A549 (cell line): ENCODE measurements at regions not wholly inside any gene's neighbourhood (a gene's known extent, or its start where the extent isn't known, plus 50 kb on each side); places are given as distances from the start of the nearest gene placed in this dataset.

Experiments
- EP300 ChIP-seq, 2 experiments: fragments of >200 bp; sonication (Bioruptor Twin); formaldehyde crosslinking; IDR thresholded peaks; 2 replicates in 1 of 2; 3 replicates in 1 of 2; pipeline ENCODE4 v1.6.1; 2016 to 2017
- POLR2A ChIP-seq: IDR thresholded peaks from 2 replicates; pipeline ENCODE4 v1.6.1; 2012; ENCODE audit warnings: mild to moderate bottlenecking, low read length
- POLR2AphosphoS2 ChIP-seq: conservative IDR thresholded peaks from 2 replicates; pipeline ENCODE4 v1.6.1; 2012; ENCODE audit warnings: low read length, improper control_type of control experiment, inconsistent platforms
- RAD21 ChIP-seq, 2 experiments: fragments of >200 bp in 1 of 2; sonication (Bioruptor Twin) in 1 of 2; formaldehyde crosslinking in 1 of 2; IDR thresholded peaks in 1 of 2; conservative IDR thresholded peaks in 1 of 2; 2 replicates in 1 of 2; 3 replicates in 1 of 2; pipeline ENCODE4 v1.6.1; 2012 to 2018; ENCODE audit warnings: inconsistent platforms in 1 of 2
- RCOR1 ChIP-seq: fragments of 150-350 bp; IDR thresholded peaks from 2 replicates; pipeline ENCODE4 v1.6.1; 2014; ENCODE audit warnings: antibody characterized with exemption, low read length, low read depth
- USF2 ChIP-seq: fragments of 450-650 bp; IDR thresholded peaks from 2 replicates; pipeline ENCODE4 v1.6.1; 2014; ENCODE audit warnings: antibody characterized with exemption
- ZNF302 ChIP-seq: fragments of 250-450 bp; sonication (Bioruptor Pico); IDR thresholded peaks from 2 replicates; pipeline ENCODE4 v1.9.0; 2021; ENCODE audit warnings: inconsistent platforms, mild to moderate bottlenecking, moderate library complexity
- TF ChIP-seq, protein P1 (sequence below): fragments of >200 bp; sonication (Bioruptor Twin); formaldehyde crosslinking; IDR thresholded peaks from 3 replicates; pipeline ENCODE4 v1.5.1; 2016
- TF ChIP-seq, protein P2 (sequence below): IDR thresholded peaks from 2 replicates; pipeline ENCODE4 v1.6.1; 2012
- TF ChIP-seq, protein P3 (sequence below): fragments of 150-350 bp; IDR thresholded peaks from 2 replicates; pipeline ENCODE4 v1.6.1; 2014; ENCODE audit warnings: low read depth, mild to moderate bottlenecking, low read length

DNA sequence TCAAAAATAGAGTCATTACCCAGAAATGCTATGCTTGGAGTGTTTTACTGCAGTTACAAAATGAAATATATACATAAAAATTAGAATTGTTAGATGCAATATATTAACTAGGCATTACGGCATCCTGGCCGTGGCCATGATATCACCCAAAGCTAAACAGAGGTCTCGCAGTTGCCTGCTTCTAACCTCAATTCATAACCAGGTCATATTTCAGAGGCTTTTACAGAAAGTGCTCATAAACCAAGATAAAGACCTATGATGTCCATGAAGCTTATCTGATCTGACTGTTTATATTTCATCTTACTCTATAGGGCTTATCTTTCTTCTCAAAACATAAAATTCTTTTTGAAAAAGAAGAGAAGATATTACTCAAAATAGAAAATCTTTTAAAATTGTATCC lies 664.5 kb upstream of the SALL1 start:
- TF ChIP-seq, protein P1, sequence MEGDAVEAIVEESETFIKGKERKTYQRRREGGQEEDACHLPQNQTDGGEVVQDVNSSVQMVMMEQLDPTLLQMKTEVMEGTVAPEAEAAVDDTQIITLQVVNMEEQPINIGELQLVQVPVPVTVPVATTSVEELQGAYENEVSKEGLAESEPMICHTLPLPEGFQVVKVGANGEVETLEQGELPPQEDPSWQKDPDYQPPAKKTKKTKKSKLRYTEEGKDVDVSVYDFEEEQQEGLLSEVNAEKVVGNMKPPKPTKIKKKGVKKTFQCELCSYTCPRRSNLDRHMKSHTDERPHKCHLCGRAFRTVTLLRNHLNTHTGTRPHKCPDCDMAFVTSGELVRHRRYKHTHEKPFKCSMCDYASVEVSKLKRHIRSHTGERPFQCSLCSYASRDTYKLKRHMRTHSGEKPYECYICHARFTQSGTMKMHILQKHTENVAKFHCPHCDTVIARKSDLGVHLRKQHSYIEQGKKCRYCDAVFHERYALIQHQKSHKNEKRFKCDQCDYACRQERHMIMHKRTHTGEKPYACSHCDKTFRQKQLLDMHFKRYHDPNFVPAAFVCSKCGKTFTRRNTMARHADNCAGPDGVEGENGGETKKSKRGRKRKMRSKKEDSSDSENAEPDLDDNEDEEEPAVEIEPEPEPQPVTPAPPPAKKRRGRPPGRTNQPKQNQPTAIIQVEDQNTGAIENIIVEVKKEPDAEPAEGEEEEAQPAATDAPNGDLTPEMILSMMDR = no peak
- TF ChIP-seq POLR2AphosphoS2 = no peak
- TF ChIP-seq, protein P2, sequence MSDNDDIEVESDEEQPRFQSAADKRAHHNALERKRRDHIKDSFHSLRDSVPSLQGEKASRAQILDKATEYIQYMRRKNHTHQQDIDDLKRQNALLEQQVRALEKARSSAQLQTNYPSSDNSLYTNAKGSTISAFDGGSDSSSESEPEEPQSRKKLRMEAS = no peak
- TF ChIP-seq USF2 = no peak
- no peak for TF ChIP-seq RAD21 (conservative IDR thresholded peaks at IDR 0.05 in 1 of 2, IDR thresholded peaks at IDR 0.05 in 1 of 2)
- no peak for TF ChIP-seq ZNF302 (CRISPR knock-in tag)
- no peak for TF ChIP-seq POLR2A
- TF ChIP-seq, protein P3, sequence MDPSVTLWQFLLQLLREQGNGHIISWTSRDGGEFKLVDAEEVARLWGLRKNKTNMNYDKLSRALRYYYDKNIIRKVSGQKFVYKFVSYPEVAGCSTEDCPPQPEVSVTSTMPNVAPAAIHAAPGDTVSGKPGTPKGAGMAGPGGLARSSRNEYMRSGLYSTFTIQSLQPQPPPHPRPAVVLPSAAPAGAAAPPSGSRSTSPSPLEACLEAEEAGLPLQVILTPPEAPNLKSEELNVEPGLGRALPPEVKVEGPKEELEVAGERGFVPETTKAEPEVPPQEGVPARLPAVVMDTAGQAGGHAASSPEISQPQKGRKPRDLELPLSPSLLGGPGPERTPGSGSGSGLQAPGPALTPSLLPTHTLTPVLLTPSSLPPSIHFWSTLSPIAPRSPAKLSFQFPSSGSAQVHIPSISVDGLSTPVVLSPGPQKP = no peak
- TF ChIP-seq EP300 (IDR thresholded peaks at IDR 0.05) = no peak
- no peak for TF ChIP-seq RCOR1
